T1000 (cell line): ENCODE measurements at regions not wholly inside any gene's neighbourhood (a gene's known extent, or its start where the extent isn't known, plus 50 kb on each side); places are given as distances from the start of the nearest gene placed in this dataset.
"Not testable (repeated sequence)": the region's sequence is repeated elsewhere in the genome, so short reads cannot be mapped to it uniquely, and the experiment has no call there.

Experiments
- DNase-seq: peaks from one replicate; lab custom pipeline; 2025; ENCODE audit warnings: mixed read lengths; lab: John Stamatoyannopoulos, UW

DNA sequence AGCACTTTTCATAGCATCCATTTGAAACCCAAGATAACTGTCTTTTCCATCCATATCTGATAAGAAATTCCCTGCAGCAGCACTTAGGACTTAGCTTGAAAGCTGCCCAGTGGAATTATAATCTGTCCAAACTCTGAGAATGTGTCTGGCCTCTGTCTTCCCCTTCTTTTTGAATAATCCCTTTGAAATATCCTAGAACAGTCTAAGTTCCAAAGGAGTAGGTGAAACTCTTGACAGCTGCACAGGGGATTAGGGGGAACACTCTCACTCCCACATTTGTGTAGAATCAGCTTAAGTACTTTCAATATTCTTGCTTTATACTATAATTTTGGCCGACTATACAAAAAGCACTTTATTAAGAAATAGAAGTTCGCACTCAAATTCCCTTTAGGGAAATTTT lies 157.7 kb downstream of the PAPSS1 start:
- no peak for DNase-seq

DNA sequence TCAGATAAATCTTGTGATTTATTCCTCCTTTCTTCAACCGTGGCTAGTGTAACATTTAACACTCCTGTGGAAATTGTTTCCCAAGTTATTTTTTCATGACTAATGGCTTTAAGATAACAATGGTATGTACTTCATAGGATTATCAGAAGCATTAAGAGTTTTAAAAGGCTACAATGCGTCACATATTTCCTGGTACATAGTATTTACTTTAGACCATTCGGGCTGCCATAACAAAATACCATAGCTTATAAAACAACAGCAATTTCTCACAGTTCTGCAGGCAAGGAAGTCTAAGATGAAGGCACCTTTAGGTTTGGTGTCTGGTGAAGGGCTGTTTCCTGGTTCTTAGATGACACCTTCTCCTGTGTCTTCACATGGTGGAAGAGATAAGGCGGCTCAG lies 158.6 kb downstream of the PAPSS1 start:
- DNase-seq: no peak

- DNase-seq: no peak
Measured at GRCh38 chr4:107559653-107560052, 160.4 kb downstream of the PAPSS1 start.

- no peak for DNase-seq
Measured at GRCh38 chr4:107552306-107552705, 167.7 kb downstream of the PAPSS1 start.

DNA sequence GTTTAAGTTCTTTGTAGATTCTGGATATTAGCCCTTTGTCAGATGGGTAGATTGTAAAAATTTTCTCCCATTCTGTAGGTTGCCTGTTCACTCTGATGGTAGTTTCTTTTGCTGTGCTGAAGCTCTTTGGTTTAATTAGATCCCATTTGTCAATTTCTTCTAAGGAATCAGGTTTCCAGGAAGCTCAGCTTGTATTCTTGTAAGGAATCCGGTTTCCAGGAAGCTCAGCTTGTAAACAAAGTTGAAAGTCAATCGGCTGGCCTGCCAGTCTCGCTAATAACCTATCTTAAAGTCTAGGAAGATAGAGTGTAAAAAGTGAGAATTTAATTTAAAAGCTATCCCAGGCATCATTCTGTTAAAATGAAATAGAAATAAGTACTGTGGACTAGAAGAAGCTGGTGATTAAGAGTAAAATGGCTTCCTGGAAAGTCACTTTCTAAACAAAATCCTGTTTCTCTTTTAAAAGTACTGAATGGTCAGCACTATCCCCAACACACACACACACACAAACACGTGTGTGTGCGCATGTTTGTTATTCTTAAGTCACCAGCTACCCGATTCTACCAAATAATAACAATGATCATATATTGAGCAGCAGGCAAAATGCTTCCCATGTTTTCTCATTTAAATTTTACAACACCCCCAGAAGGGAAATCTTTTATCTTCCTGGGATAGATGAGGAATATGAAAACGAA lies 171.7 kb downstream of the PAPSS1 start:
- DNase-seq: no peak

DNA sequence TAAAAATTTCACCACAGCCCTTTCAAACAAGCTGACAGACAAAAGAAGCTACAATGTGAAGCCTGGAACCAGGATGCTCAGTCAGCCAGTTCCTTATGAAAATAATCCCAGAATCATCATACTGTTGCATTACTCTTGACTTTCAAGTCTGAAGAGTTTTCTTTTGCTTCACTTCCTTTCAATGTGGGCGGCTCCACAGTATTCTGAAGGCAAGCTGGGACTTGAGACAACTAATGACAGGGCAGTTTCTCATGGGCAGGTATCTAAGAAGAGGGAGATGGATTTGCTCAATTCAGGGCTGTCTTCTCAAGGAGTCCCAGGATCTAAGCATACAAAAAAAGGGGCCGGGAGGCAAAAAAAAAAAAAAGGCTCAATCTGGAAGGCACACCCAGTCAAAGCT lies 173.4 kb downstream of the PAPSS1 start:
- no peak for DNase-seq

DNA sequence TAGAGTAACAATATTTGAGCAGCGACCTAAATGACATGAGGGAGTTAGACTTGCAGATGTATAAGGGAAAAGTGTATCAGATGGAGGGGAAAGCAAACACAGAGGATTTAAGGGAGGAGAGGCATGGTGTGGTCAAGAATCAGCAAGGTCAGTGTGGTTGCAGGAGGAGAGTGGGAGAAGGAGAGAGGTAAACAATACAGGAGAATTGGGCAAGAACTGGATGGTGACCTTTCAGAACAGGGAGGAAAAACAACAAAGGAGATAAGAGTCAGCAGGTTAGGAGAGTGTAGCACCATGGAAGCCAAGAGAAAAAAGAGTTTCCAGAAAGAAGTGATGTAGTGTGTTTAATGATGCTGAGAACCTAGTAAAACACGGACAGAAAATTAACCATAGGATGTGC lies 178.5 kb downstream of the PAPSS1 start:
- no peak for DNase-seq

DNA sequence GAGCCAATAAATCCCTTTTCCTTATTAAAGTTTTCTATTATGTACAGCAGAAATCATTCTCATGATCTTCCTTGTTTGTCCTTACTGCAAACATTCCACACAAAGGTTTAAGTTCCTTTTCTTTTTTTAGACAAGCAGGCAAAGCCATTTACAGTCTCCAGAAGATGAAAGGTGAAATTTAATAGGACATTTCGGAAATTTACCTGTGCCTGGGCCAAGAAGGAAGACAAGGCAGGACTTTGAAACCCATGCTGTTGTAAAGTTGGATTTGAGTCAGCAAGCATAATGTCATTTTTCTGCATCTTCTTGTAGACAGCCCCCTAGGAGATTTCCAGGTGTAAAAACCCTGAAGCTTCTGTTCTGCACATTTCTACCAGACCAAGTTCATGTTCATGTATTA lies 188.1 kb downstream of the PAPSS1 start:
- no peak for DNase-seq

GRCh38 chr4:107520368-107520767 lies 199.7 kb downstream of the PAPSS1 start:
- no peak for DNase-seq

DNA sequence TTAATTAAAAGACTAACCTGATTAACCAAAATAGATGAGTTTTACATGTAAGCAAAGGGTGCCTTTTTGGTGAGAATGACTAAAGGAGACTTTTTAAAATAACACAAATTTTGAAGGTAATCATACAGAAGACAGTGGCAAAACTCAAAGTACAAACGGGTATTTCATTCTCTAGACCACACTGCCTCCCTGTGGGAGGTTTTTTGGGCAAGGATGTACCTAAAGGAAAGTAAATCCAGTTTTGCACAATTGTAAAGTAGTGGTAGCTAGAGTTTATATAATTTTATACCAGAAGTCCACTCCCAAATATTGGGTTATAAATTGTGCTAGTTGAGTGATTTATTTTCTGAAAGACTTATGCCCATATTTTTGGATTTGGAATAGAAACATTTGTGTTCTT lies 201.0 kb downstream of the PAPSS1 start:
- DNase-seq: no peak

DNA sequence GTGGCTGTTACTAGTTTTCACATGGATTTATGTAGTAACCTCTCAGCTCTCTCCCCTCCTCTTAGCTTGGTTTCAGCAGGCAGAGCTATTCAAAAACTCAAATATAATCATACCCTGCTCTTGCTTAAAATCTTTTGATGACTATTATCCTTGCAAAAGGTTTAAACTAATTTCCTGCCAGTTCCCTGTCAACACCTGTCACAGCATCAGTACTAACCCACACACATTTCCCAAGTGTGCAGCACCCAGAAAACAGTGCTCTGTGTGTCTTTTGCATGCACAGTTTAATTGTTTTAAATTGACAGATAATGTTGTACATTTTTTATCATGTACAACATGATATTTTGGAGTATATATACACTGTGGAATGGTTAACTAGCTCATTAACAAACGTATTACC lies 202.0 kb downstream of the PAPSS1 start:
- no peak for DNase-seq

- DNase-seq: no peak
Measured at GRCh38 chr4:107512549-107512948, 207.5 kb downstream of the PAPSS1 start.

DNA sequence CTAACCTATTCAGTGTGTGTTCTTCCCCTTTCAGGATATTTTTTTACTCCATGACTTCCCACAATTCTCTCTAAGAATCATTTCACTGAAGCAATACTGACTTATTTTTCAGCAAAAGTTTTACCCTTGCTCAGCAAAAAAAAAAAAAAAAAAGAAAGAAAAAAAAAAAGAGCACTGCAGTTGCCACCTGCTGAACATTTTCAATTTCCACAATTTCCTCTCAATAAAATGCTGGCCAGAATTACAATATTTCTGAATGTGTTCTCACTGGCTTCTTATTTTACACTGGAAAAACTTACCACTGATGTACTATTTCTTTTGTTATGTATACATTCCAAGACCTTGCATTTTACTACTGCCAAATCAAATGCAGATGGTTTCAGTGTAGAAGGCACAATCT lies 210.4 kb downstream of the PAPSS1 start:
- no peak for DNase-seq

GRCh38 chr4:107500551-107500950 lies 219.5 kb downstream of the PAPSS1 start:
- no peak for DNase-seq

GRCh38 chr4:107497054-107497453 lies 223.0 kb downstream of the PAPSS1 start:
- DNase-seq: no peak

GRCh38 chr4:107492566-107492965 lies 227.5 kb downstream of the PAPSS1 start:
- DNase-seq: no peak

GRCh38 chr4:107490116-107490515 lies 229.9 kb downstream of the PAPSS1 start:
- no peak for DNase-seq

GRCh38 chr4:107483621-107484020 lies 236.4 kb downstream of the PAPSS1 start:
- DNase-seq: not testable (repeated sequence)

DNA sequence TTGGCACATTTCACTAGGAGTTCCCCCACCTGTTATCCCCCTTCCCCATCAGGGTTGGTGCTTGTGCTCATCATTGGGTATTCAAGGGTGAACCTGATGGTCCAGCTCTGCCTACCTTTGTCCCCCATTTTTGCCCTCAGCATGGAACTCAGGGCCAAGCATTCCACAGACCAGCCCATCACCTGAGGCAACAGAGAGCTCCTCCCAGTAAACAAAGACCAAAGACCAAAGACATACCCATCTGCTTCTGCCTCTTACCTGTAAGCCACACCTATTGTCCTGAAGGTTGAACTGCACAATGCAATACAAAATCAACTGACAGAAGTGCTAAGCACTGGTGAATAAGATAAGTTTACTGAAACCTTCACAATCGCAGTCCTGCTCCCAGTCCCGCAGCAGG lies 237.5 kb downstream of the PAPSS1 start:
- DNase-seq: no peak

DNA sequence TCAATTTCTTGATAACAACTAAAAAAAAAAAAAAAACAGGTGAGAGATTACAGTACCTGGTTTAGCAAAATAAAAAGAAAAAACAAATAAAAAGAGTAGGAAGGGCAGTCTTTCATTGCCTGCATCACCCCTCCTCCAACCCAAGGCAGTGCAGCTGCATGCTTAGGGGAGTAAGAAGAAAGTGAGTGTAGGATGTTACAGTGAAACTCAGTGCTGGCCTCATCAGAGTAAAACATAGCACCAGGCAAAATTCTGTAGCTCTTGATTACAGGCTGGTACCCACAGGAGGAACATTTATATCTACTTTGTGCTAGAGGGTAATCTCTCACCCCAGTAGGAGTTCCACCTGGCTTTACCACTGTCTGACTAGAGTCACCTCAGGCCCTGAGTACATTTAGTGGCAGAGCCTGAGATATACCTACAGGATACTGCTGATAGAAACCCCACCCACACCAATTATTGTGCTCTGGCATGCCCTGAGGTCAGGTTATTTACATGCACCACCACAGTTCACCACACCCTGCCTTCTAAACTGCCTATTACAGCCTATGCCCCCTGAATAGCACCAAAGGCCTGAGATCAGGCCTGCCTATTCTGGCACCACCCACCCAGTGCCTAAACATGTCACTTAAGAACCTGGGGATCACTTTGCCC lies 241.6 kb downstream of the PAPSS1 start:
- no peak for DNase-seq

DNA sequence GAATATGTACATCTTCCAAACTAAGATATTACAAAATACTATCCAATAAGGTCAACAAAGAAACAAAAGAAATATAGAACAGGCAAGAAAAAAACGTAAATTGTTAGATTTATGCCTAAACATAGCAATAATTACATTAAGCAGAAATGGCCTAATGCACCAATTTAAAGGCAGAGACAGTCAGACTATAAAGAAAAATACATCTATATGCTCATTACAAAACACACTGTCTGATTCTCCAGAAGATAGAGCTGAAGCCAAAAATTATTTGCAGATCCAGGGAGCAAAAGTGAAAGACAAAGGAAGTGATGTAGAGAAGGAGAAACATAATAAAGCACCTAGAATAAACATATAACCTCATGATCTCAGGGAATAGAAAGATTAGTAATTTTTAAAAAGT lies 246.9 kb downstream of the PAPSS1 start:
- DNase-seq: no peak

DNA sequence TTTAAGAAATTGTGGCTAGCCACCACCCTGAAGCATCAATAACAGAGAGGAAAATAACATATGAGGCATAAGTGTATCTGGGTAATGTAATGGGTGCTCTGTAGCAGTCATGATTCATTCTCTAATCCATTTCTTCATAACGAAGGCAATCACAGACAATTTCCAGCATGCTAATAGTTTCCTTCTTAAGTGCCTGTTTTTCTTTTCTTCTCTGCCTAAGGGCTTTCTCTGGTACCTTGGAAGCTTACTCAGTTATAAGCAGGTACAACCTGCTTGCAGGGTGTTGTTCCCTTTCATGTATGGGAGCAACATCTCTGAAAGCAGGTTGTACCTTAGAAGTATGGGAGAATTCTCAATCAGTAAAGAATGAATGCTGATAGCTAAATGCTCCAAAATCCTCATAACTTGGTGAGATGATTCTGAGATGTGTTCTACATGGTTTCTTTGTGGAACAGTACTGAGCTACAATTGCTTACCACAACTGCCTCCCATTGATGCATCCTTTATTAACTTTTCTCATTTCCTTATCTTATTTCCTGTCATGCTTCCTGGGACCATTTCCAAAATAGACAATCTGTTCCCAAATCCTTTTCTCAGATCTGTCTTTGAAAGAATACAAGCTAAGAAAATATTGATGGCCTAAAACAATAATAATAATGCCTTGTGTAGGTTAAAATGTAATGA lies 247.6 kb downstream of the PAPSS1 start:
- DNase-seq: no peak

DNA sequence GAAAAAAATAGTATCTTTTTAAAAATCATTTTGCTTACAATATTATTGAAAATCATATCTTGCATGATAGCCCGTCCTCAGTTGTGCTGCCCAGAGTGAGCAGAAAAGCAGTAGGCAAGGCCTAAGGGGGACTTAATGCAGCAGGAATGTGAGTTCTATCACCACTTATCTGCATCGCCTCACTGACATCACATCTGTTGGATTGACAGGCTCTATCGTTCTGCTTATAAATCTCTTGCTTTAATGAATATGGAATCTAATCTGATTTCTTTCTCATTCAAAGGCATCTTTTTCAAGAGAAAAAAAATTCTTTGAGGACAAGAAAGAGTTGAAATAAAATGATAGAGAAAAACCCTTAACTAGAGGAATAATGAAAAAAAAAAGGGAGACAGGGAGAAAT lies 249.9 kb downstream of the PAPSS1 start:
- DNase-seq: no peak
